ENCODE measurements at regions not wholly inside any gene's neighbourhood (a gene's known extent, or its start where the extent isn't known, plus 50 kb on each side); places are given as distances from the start of the nearest gene placed in this dataset.

DNA sequence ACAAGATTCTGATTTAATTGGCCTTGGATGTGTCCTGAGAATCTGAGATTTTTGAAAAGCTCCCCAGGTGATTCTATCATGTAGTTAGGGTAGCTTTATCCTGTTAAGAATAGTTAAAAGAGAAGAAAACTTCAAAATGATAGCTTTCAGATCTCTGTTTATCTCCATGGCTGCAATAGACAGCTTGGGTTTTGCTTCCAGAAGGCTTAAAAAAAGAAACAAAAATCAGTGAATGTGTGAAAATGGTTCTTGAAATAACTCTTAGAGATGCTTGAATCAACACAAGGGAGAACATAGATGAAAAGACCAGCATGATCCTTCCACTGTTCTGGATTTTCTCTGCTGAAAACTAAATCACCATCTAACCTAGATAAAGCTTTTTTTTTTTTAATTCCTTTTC is 60.8 kb upstream of the TMC3 start:
- in situ Hi-C loops (cut with HindIII; ENCODE audit: low pct_unique_long_range_greater_than_20kb, low sequenced_read_pairs) = no loop called here
- TF ChIP-seq REST (IDR thresholded peaks at IDR 0.05; ENCODE audit: insufficient read depth in 1 of 2, low read depth in 2 of 2, low read length in 1 of 2) (no peak), SIN3A (IDR thresholded peaks at IDR 0.05; ENCODE audit: borderline replicate concordance, insufficient read depth, low read depth, low read length) (no peak), POLR2AphosphoS5 (IDR thresholded peaks at IDR 0.05; ENCODE audit: low read depth, low read length) (no peak), TCF7L2 (IDR thresholded peaks at IDR 0.05; ENCODE audit: low read depth, low read length) (no peak), CTCF (IDR thresholded peaks at IDR 0.05) (no peak)
- BruUV-seq (replicated peaks) = no TSS peak
- Histone ChIP-seq H3K4me1 (ENCODE audit: control insufficient read depth, insufficient read depth, low read length) (no peaks in the 10 kb centered on the region), H3K27ac (ENCODE audit: low read length) (no peak overlapping the region), H3K36me3 (ENCODE audit: control insufficient read depth, insufficient read depth, low read length) (no peaks in the 10 kb centered on the region), H3K4me3 (ENCODE audit: low read depth in 2 of 2, low read length in 2 of 2) (no peak overlapping the region), H3K27me3 (ENCODE audit: control insufficient read depth, insufficient read depth, low read length) (peaks cover 17% of the 10 kb centered on the region; the same call in 1 of the 2 replicates), H3K9me3 (ENCODE audit: control insufficient read depth, insufficient read depth, low read depth, low read length) (no peaks in the 10 kb centered on the region)
- ATAC-seq (no peak), DNase-seq (ENCODE audit: low read depth, low spot score) (no peak)
- CTCF ChIA-PET = interaction anchor here (0.5 kb wide), 1 partner anchor 673 kb away, joined by 3 read pairs; no protein-coding TSS in a partner anchor
- intact Hi-C loops (cut with micrococcal nuclease; ENCODE audit: unreplicated experiment) = no loop called here
- POLR2A ChIA-PET = no interaction called here

- no peak for DNase-seq (ENCODE audit: low read depth, low spot score)
- no peak for TF ChIP-seq POLR2AphosphoS5 (IDR thresholded peaks at IDR 0.05; ENCODE audit: low read depth, low read length)
- TF ChIP-seq SIN3A (IDR thresholded peaks at IDR 0.05; ENCODE audit: borderline replicate concordance, insufficient read depth, low read depth, low read length) = no peak
- TF ChIP-seq REST (IDR thresholded peaks at IDR 0.05; ENCODE audit: insufficient read depth in 1 of 2, low read depth in 2 of 2, low read length in 1 of 2) = no peak
- TF ChIP-seq CTCF (IDR thresholded peaks at IDR 0.05) = no peak
- no peak for TF ChIP-seq TCF7L2 (IDR thresholded peaks at IDR 0.05; ENCODE audit: low read depth, low read length)
Measured at GRCh38 chr15:81433462-81433861, 59.4 kb upstream of the TMC3 start.

More at GRCh38 chr15:81433462-81433861, 59.4 kb upstream of the TMC3 start:
- Histone ChIP-seq H3K36me3 (ENCODE audit: control insufficient read depth, insufficient read depth, low read length) (no peaks in the 10 kb centered on the region), H3K9me3 (ENCODE audit: control insufficient read depth, insufficient read depth, low read depth, low read length) (no peaks in the 10 kb centered on the region), H3K27me3 (ENCODE audit: control insufficient read depth, insufficient read depth, low read length) (peaks cover 17% of the 10 kb centered on the region; the same call in 1 of the 2 replicates), H3K4me3 (ENCODE audit: low read depth in 2 of 2, low read length in 2 of 2) (no peak overlapping the region), H3K4me1 (ENCODE audit: control insufficient read depth, insufficient read depth, low read length) (no peaks in the 10 kb centered on the region), H3K27ac (ENCODE audit: low read length) (no peak overlapping the region)
- no TSS peak for BruUV-seq (replicated peaks)
- intact Hi-C loops (cut with micrococcal nuclease; ENCODE audit: unreplicated experiment) = no loop called here
- POLR2A ChIA-PET = no interaction called here
- CTCF ChIA-PET = no interaction called here
- ATAC-seq = no peak
- in situ Hi-C loops (cut with HindIII; ENCODE audit: low pct_unique_long_range_greater_than_20kb, low sequenced_read_pairs) = no loop called here
